HG03175 (cell line): ENCODE measurements at regions not wholly inside any gene's neighbourhood (a gene's known extent, or its start where the extent isn't known, plus 50 kb on each side); places are given as distances from the start of the nearest gene placed in this dataset.
A peak's percentile ranks its signal among the peaks of the same experiment; 100 is the strongest.

Source experiments
- ATAC-seq: cut with Tn5 transposase; IDR thresholded peaks from one replicate; pipeline ENCODE4 v1.9.1; 2021; ENCODE audit warnings: mild to moderate bottlenecking, moderate library complexity; ENCODE audit not compliant: unreplicated experiment

GRCh38 chr4:111982089-111982488, 163.2 kb upstream of the FAM241A start:
- ATAC-seq: no peak

- no peak for ATAC-seq
Observed at GRCh38 chr4:111984169-111984819, 161.0 kb upstream of the FAM241A start.

- ATAC-seq: no peak
Observed at GRCh38 chr4:111985426-111985825, 159.8 kb upstream of the FAM241A start.

DNA sequence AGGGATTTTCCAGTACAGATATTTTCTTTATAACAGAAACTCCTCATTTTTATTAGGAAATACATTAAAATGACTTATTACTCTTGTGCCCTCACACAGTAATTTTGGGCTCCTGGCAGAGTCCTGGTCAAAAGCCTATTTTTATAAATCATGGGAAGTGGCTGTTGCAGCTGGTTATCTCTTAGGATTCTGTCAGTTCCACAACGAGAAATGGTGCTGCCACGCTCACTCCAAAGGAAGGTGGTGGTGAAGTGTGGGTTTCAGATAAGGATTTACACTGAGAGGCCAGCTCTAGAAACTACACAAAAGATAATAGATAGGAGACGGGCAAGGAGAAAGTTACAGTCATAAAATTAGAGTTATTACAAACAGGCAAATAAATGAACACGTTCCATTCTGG, 159.2 kb upstream of the FAM241A start:
- ATAC-seq: no peak

DNA sequence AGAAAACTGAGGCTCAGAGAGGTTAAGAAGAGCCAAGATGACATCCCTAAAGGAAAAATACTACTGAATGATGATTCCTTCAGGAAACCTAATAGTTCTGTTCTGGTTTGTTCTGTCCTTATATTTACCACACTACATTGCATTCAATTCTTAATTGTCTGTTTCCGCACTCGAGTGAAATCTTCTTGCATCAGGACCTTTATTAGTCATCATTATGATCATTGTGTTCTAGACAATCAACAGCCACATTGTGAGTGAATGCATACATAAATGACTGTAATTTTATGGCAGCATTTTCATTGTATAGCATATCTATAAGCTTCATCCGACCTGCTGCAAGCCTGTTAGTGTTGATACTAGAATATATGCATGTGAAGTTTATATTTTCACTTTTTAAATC, 156.7 kb upstream of the FAM241A start:
- ATAC-seq: no peak

DNA sequence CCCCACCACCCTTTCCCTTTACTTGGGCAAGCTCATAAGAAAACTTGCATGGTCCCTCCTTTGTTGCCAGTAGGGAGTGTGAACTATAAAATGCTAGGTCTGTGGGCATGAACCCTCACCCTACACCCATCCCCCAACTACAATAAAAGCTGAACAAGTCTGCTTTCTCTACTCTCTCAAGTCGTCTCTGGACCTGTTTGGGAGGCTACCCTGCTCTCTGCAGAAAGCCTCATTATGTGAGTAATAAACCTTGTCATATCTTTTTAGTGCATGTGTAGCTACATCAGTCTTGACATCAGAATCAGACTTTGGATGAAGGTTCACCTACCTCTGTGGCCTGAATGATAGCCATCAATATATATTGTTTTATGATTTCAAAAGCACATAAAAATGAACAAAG, 155.4 kb upstream of the FAM241A start:
- ATAC-seq: no peak

- peak; percentile 95 for ATAC-seq
Observed at GRCh38 chr4:111991163-111991562, 154.1 kb upstream of the FAM241A start.

GRCh38 chr4:111991797-111992196, 153.5 kb upstream of the FAM241A start:
- no peak for ATAC-seq

DNA sequence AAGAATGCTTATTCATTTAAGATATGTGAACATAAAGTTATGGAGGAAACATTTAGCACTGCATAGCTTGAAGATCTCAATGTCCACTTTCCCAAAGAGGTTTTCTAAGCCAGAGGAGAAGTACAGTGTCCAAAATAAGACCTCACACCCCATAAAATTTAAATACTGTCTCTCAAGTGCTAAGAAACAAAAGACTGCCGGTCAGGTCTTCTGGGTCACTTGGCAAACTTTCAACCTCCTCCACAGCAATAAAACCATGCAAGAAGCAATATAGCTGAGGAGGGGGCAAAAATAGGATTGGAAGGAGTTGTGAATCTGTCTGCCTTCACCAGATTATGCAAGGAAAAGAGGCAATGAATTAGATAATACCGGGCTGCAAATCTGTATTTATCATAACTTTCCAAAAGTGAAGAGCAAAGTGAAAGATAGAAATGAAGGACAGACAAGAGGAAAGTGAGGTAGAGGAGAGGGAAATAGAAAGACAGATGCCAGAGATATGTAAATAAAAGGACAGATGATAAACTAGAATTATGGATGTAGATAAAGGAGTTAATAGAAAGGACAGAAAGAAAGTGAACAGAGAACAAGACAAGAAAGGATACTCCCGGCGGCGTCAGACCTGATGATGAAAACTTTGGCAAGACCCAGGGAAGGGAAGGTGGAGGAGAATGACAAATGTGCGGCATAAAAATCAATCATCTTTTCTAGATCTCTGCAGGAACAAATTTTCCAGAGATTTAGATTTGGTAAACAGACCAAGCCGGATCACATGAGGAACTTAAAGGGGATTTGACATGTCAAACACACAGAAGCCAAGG, 152.7 kb upstream of the FAM241A start:
- no peak for ATAC-seq

- ATAC-seq: no peak
Observed at GRCh38 chr4:111994392-111994791, 150.9 kb upstream of the FAM241A start.

DNA sequence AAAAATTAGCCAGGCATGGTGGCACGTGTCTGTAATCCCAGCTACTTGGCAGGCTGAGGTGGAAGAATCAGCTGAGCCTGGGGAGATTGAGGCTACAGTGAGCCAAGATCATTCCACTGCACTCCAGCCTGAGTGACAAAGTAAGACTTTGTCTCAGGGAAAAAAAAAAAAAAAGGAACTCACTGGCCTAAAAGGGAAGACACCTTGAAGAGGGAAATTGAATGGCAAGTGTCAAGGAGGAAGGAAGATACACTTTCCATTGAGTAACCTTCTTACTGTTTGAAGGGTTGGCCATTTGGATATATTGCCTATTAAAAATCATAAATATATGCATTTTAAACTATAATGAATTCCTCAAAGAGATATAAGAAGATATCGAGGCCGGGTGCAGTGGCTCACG, 147.5 kb upstream of the FAM241A start:
- no peak for ATAC-seq

DNA sequence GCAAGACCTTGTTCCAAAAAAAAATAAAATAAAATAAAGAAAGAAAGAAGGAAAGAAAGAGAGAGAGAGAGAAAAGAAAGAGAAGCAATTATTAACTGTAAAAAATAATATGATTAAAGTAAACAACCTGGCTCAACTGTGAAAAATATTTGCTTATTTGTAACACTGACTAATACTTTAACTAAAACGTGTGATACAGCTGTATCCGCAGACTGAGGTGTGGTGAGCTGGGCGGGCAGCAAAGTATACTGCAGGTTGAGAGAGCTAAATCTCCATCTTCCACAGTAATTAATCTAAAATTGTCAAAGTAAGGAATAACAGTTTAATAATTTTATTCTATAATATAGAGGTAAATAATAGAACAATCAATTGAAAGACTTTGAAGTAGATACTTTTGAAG, 145.5 kb upstream of the FAM241A start:
- peak; percentile 69 for ATAC-seq

DNA sequence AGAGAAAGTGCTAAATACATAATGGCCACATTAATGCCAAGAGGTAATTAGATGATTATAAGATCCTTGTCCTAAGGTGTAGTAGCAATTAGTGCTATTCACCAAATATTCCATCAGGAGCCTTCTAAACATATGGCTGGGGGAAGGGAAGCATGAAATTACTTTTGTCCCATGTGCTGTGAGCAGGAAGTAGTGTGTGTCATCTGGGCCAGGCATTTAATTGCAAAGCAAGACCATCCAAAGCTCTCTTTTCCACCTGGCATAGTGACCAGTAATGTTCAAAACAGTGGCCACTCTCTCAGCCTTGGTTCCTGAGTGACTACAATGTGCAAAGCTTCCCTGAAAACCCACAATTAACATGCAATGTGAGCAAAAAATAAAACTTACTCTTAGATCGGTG, 144.2 kb upstream of the FAM241A start:
- ATAC-seq: no peak

DNA sequence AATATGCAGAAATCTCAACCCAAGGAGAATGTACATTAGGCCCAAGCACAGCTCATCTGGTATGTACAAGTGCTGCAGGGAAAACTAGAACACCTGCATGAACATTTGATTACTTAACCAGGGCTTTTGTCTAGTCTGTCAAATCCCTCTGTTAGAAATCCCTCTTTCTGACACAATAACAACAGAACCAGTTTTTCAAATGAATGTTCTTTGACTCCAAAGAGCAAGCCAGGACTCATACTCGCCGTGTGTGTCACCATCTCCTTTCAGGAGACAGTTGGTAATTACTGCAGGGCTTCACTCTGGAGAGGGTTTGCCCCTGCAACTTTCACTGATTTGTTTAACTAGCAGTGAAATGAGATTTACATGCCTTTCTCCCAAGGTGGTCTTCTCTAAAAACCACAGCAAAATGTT, 143.0 kb upstream of the FAM241A start:
- ATAC-seq: no peak

DNA sequence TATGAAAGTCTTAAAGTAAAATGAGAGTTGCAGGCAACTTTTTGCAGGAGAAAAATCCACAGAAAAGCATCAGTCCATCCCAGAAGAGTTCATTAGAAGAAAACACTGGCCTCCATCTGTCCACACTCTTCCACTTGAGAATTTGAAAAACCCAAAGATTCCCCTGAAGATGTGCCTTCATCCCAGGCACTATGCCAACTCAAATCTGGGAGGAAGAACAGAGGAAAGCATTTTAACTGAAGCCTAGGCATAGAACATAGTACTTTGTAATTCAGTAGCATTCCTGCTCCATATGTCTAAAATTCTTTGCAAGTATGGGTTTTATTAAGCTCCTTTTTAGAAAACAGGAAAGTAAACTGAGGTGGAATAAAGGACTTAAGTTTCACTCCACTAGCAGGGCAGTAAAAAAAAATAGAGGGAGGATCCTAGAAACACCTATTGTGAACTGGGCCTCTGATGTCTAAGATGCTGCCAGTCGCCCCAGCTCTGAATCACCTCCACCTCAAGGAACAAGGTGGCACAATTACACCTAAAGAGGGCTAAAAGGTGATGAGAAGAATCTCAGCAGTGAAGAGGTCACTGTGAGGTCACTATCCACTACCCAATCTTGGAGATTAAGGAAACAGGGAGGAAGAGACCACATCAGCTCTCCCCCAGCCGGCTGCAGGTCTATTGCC, 141.9 kb upstream of the FAM241A start:
- no peak for ATAC-seq

DNA sequence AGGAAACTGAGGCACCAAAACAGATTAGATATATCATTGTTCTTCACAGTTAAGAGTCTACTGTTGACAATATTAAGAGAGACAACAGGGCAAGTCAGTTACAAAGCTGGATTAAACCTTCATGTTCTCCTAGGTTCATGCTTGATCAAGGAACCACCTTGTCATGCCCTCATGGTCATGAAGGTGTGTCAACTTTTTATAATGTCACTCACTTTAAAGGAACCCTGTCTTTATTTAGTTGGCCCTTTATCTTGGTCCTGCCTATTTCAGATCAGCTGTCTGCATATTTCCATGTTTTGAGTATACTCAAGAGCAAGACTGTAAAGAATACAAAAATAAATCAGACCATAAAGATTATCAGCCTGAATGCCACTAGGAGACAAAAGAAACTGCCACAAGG, 140.2 kb upstream of the FAM241A start:
- no peak for ATAC-seq

DNA sequence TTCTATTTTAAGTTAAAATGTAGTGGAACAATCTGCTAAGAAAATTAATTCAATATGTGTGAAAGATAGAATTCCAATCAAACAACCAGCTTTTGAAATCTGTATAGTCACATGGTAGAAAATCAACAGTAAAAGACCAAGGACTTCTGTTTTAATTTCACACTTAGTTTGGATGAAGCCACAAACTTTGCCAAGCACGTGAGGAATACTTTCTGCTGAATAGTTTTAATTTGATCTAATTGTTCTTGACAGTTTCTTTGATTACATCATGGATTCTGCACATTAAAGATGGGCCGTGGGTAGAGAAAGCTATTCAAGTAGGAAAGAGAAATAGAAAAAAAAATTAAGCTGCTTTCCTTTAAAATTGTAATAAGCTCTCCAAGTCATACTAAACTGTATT, 137.9 kb upstream of the FAM241A start:
- ATAC-seq: no peak

- no peak for ATAC-seq
Observed at GRCh38 chr4:112015960-112016359, 129.3 kb upstream of the FAM241A start.

DNA sequence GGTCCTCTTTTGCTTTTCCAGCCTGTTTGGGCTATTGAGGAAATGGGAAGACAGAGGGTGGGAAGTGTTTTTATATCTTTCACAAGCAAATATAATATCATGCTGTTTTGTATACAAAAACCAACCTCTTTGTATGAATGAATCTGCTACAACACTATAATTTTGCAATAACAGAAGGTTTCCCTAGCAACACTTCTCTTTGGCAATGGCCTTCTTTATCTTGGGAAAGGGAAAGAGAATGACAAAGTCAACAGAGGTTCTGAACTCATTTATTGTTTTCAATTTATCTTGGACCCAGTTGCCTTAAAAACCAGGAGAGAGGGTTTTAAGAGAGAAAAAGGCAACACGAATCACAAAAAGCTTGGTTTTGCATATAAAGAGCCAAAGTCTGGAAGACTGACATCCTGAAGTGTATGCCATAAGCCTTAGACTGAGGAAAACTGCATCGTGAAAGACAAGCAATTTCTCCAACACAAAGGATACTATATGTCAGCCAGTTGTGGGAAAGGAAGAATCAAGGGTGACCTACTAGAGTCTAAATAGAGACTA, 121.8 kb upstream of the FAM241A start:
- ATAC-seq: no peak

DNA sequence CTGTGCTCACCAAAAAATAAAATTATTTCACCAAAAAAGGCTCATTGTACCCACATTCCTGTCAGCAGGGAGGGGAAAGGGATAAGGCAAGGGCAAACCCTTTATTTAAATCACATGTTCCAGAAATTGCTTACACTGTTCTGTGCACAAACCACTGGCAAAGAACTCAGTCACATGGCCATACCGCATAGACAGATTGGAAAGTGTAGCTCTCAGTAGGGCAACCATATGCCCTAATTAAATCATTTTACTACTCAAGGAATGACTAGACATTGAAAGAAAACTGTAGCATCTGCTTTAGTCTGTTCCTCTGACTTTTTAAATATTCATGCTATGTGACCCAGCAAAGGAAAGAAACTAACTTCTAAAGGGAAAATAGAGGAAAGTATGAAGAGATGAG, 119.2 kb upstream of the FAM241A start:
- ATAC-seq: no peak

GRCh38 chr4:112029771-112030171, 115.5 kb upstream of the FAM241A start:
- no peak for ATAC-seq
